SK-N-SH treated with all-trans-retinoic acid at 6 μM for 48 hours (cell line): ENCODE measurements at regions not wholly inside any gene's neighbourhood (a gene's known extent, or its start where the extent isn't known, plus 50 kb on each side); places are given as distances from the start of the nearest gene placed in this dataset.

Experiments
- ESRRG ChIP-seq: fragments of 250-450 bp; sonication (Bioruptor Pico); IDR thresholded peaks from 2 replicates; pipeline ENCODE4 v1.6.1; 2021; ENCODE audit warnings: mild to moderate bottlenecking
- ZC3H10 ChIP-seq: fragments of 250-450 bp; sonication (Bioruptor Pico); IDR thresholded peaks from 2 replicates; pipeline ENCODE4 v1.5.1; 2021; ENCODE audit warnings: mild to moderate bottlenecking, moderate library complexity

- TF ChIP-seq ESRRG (CRISPR knock-in tag) = no peak
- TF ChIP-seq ZC3H10 (CRISPR knock-in tag) = no peak
Measured at GRCh38 chr9:103193992-103194391, 198.9 kb downstream of the CYLC2 start.
